Amniotic stem cell (primary cell): ENCODE measurements at regions not wholly inside any gene's neighbourhood (a gene's known extent, or its start where the extent isn't known, plus 50 kb on each side); places are given as distances from the start of the nearest gene placed in this dataset.

Experiments used
- DNase-seq: peaks from one replicate; lab custom pipeline; 2025; lab: John Stamatoyannopoulos, UW

DNA sequence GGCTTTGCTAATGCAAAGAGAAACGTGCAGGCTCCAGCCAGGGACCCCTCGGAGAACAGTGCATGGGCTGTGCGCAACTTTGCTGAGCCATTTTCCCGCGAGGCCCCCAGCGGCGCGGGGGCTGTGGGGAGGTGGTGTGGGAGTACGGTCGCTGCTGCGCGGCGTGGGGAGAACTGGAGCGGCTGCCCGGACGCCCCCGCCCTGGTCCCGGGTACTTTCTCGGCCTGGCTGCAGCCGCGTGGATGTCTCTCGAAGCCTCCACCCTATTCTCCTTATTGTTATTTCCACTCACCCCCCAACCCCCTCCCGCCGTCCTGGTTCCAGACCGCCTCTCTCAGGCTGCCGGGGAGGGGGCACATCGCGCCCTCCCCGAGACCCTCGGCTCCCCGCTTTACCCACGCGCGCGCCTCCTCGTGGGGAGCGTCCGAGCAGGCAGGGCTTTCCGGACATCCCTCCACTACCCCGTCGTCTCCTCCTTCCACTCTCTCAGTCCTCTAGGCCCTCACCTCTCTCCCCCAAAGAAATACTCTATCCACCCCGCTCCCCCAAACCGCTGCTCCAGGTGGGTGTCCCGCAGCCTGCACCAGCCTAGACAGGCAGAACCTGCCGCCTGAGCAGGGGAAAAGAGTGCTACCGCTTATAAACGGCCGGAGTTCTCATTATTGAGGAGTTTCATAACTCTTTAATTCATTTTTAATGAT lies 68.6 kb upstream of the TBCA start:
- DNase-seq, result no peak

DNA sequence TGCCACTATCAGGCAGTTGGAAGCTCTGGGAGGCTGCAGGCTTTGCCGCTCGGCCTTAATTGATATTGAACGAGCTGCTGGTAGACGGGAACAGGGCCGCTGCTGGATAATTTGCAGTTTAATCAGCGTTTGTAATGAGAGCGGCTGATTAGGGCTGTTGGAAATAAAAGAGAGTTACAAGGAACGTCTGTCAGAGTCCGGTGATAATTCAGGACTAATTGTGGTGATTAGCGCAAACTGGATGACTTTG lies 68.2 kb upstream of the TBCA start:
- DNase-seq, result no peak

- DNase-seq, result no peak
Observed at GRCh38 chr5:77843570-77844372, 67.6 kb upstream of the TBCA start.

DNA sequence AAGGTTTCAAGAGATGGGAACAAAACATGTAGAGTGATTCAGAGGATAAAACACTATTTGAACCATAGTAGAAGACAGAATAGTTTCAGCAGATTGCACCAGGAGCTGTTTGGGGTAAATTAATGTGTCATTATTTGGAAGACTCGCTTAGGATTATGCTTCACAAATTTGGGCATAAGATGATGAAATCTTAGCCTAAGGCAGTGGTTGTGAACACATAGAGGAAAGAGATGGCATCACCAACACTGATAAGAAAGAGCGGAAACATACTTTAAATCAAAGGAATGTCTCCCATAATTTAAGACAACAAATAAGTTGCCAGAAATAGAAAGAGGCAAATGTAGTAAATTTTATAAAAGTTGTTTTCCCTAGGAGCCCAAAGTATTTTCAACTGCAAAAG lies 66.1 kb upstream of the TBCA start:
- DNase-seq, result no peak

GRCh38 chr5:77841616-77842015 lies 65.5 kb upstream of the TBCA start:
- no peak for DNase-seq

DNA sequence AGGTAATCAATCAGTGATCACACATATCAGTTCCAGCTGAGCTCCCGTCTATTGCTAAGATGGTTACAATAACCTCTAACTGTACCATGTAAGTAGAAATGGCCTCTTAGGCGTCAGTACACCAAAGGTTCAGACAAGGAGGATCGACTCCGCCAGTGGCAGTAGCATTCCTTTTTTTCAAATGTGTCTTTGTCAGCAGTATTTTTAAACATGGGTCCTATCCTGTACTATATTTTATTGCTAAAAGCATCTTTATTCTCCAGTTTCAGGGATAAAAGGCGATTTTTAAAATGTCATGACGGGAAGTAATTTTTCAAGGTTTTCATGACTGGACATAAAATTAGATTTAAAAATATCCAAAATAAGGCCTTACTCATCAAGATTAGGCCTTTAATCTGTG lies 64.8 kb upstream of the TBCA start:
- no peak for DNase-seq

- DNase-seq, result no peak
Observed at GRCh38 chr5:77839691-77840090, 63.6 kb upstream of the TBCA start.

GRCh38 chr5:77832938-77833337 lies 56.8 kb upstream of the TBCA start:
- no peak for DNase-seq

- DNase-seq, result no peak
Observed at GRCh38 chr5:77832166-77832770, 56.1 kb upstream of the TBCA start.

- DNase-seq, result no peak
Observed at GRCh38 chr5:77828445-77828844, 52.3 kb upstream of the TBCA start.
